ENCODE measurements at regions not wholly inside any gene's neighbourhood (a gene's known extent, or its start where the extent isn't known, plus 50 kb on each side); places are given as distances from the start of the nearest gene placed in this dataset.
"Not testable (repeated sequence)": the region's sequence is repeated elsewhere in the genome, so short reads cannot be mapped to it uniquely, and the experiment has no call there.

- not testable (repeated sequence) for TF ChIP-seq CTCF (conservative IDR thresholded peaks at IDR 0.05; ENCODE audit: low read depth, low read length); EZH2 (IDR thresholded peaks at IDR 0.05; ENCODE audit: borderline replicate concordance, low read depth, low read length, poor library complexity, severe bottlenecking)
These were observed 87.2 kb upstream of the MAP3K7 start for GRCh38 chr6:90674077-90674476.

All from A673 (cell line).